GM10248 (cell line): ENCODE measurements at regions not wholly inside any gene's neighbourhood (a gene's known extent, or its start where the extent isn't known, plus 50 kb on each side); places are given as distances from the start of the nearest gene placed in this dataset.

ENCODE experiments used
- CTCF ChIA-PET: fragments of 300-600 bp; sonication (Branson Sonifier 250); formaldehyde crosslinking; extraction: SDS; loops from one replicate; lab custom pipeline; 2021; ENCODE audit warnings: antibody characterized with exemption; lab: Yijun Ruan, JAX
- POLR2A ChIA-PET: fragments of 350-650 bp; sonication (Branson Sonifier 250); formaldehyde crosslinking; extraction: SDS; loops from one replicate; lab custom pipeline; 2020; ENCODE audit warnings: antibody characterized with exemption; lab: Yijun Ruan, JAX
- DNase-seq: peaks from one replicate; pipeline ENCODE4 v3.0.0; 2012; ENCODE audit errors: extremely low spot score
- CTCF ChIP-seq: IDR thresholded peaks from 2 replicates; pipeline ENCODE4 v1.5.1; 2012; ENCODE audit warnings: mild to moderate bottlenecking, low read depth; ENCODE audit errors: extremely low read depth, missing control alignments, control extremely low read depth

- DNase-seq: no peak
- TF ChIP-seq CTCF: no peak
- POLR2A ChIA-PET: no interaction called here
- CTCF ChIA-PET: interaction anchor here (1.4 to 1.6 kb wide), 2 partner anchors 10 to 19 kb away, joined by 3 to 4 read pairs; no protein-coding TSS in a partner anchor
Measured at GRCh38 chr21:15355066-15355465, 290.3 kb upstream of the NRIP1 start.

- CTCF ChIA-PET: interaction anchor here (1.1 kb wide), 1 partner anchor 25 kb away, joined by 3 read pairs; no protein-coding TSS in a partner anchor
- POLR2A ChIA-PET: no interaction called here
- no peak for TF ChIP-seq CTCF
Measured at GRCh38 chr21:15359251-15359650, 294.5 kb upstream of the NRIP1 start.

GRCh38 chr21:15362458-15362857 is 297.7 kb upstream of the NRIP1 start:
- POLR2A ChIA-PET: no interaction called here

More at GRCh38 chr21:15359251-15359650, 294.5 kb upstream of the NRIP1 start:
- DNase-seq: no peak

GRCh38 chr21:15363921-15364320 is 299.1 kb upstream of the NRIP1 start:
- POLR2A ChIA-PET: no interaction called here
- TF ChIP-seq CTCF: no peak
- CTCF ChIA-PET: no interaction called here
- DNase-seq: no peak

More at GRCh38 chr21:15362458-15362857, 297.7 kb upstream of the NRIP1 start:
- CTCF ChIA-PET: no interaction called here
- no peak for TF ChIP-seq CTCF
- no peak for DNase-seq

- TF ChIP-seq CTCF: no peak
- ChIA-PET POLR2A (no interaction called here), CTCF (interaction anchor here (1.2 kb wide), 2 partner anchors 10 to 33 kb away, joined by 3 to 4 read pairs; no protein-coding TSS in a partner anchor)
- DNase-seq: no peak
Measured at GRCh38 chr21:15365751-15366392, 301.1 kb upstream of the NRIP1 start.

GRCh38 chr21:15366555-15366954 is 301.8 kb upstream of the NRIP1 start:
- TF ChIP-seq CTCF: no peak
- POLR2A ChIA-PET: no interaction called here
- CTCF ChIA-PET: interaction anchor here (1.2 kb wide), 1 partner anchor 33 kb away, joined by 3 read pairs; no protein-coding TSS in a partner anchor
- DNase-seq: no peak
